ENCODE measurements at regions not wholly inside any gene's neighbourhood (a gene's known extent, or its start where the extent isn't known, plus 50 kb on each side); places are given as distances from the start of the nearest gene placed in this dataset.

- TF ChIP-seq ZNF626 (tag by site-specific recombination; IDR thresholded peaks at IDR 0.05) (no peak), ZNF629 (tag by site-specific recombination; IDR thresholded peaks at IDR 0.05) (no peak), ZNF580 (tag by site-specific recombination; IDR thresholded peaks at IDR 0.05) (no peak), ZNF133 (tag by site-specific recombination; IDR thresholded peaks at IDR 0.05) (no peak)
Observed at GRCh38 chr5:141762316-141762715, 80.3 kb upstream of the ARAP3 start (continued).

- TF ChIP-seq ZNF785 (tag by site-specific recombination; IDR thresholded peaks at IDR 0.05) (no peak), HOXD13 (CRISPR knock-in tag; IDR thresholded peaks at IDR 0.05; ENCODE audit: borderline replicate concordance) (no peak), ZNF266 (tag by site-specific recombination; IDR thresholded peaks at IDR 0.05; ENCODE audit: low read depth) (no peak), ZNF24 (tag by site-specific recombination; IDR thresholded peaks at IDR 0.05) (no peak), SCRT1 (tag by site-specific recombination; IDR thresholded peaks at IDR 0.05; ENCODE audit: borderline replicate concordance) (no peak), ZNF391 (tag by site-specific recombination; IDR thresholded peaks at IDR 0.05; ENCODE audit: borderline replicate concordance, low read depth) (no peak), ZBTB7A (tag by site-specific recombination; IDR thresholded peaks at IDR 0.05; ENCODE audit: low read depth) (no peak), BCL6B (tag by site-specific recombination; IDR thresholded peaks at IDR 0.05) (no peak), PRDM4 (tag by site-specific recombination; IDR thresholded peaks at IDR 0.05) (no peak), ZXDB (tag by site-specific recombination; IDR thresholded peaks at IDR 0.05) (no peak), ZBTB44 (tag by site-specific recombination; IDR thresholded peaks at IDR 0.05) (no peak), ZNF768 (tag by site-specific recombination; IDR thresholded peaks at IDR 0.05) (no peak), YY1 (tag by site-specific recombination; IDR thresholded peaks at IDR 0.05) (no peak), ZNF112 (tag by site-specific recombination; IDR thresholded peaks at IDR 0.05) (no peak), MEIS1 (CRISPR knock-in tag; IDR thresholded peaks at IDR 0.05; ENCODE audit: borderline replicate concordance) (no peak), KLF9 (tag by site-specific recombination; IDR thresholded peaks at IDR 0.05; ENCODE audit: low read depth) (no peak)
- Histone ChIP-seq H3K9me3 (ENCODE audit: control insufficient read depth, insufficient read depth, low read depth, low read length) (no peaks in the 10 kb centered on the region), H3K36me3 (ENCODE audit: control insufficient read depth in 2 of 2, insufficient read depth in 1 of 2, low read length in 2 of 2) (no peaks in the 10 kb centered on the region), H3K4me3 (ENCODE audit: low read depth, low read length) (no peak overlapping the region), H3K27ac (ENCODE audit: extremely low read depth, low read depth, low read length) (no peak overlapping the region), H3K4me1 (ENCODE audit: control insufficient read depth, insufficient read depth, low read length) (peaks cover 5% of the 10 kb centered on the region; the same call in 1 of the 2 replicates)
- ChIA-PET CTCF (interaction anchor here (0.6 to 1.3 kb wide), 5 partner anchors 50 to 200 kb away, joined by 3 to 6 read pairs (median 3); no protein-coding TSS in a partner anchor), POLR2A (no interaction called here)
Observed at GRCh38 chr5:141760753-141761152, 78.7 kb upstream of the ARAP3 start.
